ENCODE measurements at regions not wholly inside any gene's neighbourhood (a gene's known extent, or its start where the extent isn't known, plus 50 kb on each side); places are given as distances from the start of the nearest gene placed in this dataset.

DNA sequence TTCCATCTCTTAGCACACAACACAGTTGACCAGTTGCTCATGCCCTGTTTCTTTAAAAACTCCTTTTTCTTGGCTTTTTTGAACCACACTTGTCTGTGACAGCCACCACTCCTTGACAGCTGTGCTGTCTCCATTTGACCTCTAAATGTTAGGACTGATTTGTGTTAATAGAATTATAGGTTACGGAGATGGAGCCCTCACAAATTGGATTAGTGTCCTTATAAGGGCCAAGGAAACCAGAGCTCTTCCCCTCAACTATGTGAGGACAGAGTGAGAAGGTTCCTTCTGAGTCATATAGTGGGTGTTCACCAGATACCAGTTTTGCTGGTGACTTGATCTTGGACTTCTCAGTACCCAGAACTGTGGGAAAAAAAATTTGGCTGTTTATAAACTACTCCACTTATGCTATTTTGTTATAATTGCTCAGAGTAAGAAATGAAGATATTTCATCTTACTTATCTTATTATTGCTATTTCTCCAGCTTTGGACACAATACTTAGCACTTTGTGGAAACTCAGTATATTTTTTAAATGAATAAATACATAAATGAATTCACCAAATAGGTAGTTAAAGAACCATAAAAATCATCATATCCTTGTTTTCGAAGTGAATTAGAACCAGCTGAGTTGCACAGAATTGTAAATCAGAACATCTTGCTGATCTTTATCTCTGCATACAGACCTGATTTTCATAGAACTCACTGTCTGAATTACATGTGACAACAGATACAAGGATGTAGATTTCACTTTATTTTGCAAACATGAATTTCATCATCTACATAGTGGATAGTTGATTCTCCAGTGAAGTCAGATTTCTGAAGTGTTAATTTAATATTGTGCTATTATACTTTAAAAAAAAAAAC, 598.5 kb upstream of the IRAK1BP1 start:
- TF ChIP-seq, protein P1, sequence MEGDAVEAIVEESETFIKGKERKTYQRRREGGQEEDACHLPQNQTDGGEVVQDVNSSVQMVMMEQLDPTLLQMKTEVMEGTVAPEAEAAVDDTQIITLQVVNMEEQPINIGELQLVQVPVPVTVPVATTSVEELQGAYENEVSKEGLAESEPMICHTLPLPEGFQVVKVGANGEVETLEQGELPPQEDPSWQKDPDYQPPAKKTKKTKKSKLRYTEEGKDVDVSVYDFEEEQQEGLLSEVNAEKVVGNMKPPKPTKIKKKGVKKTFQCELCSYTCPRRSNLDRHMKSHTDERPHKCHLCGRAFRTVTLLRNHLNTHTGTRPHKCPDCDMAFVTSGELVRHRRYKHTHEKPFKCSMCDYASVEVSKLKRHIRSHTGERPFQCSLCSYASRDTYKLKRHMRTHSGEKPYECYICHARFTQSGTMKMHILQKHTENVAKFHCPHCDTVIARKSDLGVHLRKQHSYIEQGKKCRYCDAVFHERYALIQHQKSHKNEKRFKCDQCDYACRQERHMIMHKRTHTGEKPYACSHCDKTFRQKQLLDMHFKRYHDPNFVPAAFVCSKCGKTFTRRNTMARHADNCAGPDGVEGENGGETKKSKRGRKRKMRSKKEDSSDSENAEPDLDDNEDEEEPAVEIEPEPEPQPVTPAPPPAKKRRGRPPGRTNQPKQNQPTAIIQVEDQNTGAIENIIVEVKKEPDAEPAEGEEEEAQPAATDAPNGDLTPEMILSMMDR (conservative IDR thresholded peaks at IDR 0.05; ENCODE audit: low read depth in 2 of 2), result no peak
- TF ChIP-seq EZH2 (IDR thresholded peaks at IDR 0.05; ENCODE audit: low read depth, unreplicated experiment) (no peak), EZH2phosphoT487 (IDR thresholded peaks at IDR 0.05; ENCODE audit: unreplicated experiment) (no peak), POLR2AphosphoS5 (IDR thresholded peaks at IDR 0.05; ENCODE audit: low read depth) (no peak), JUNB (IDR thresholded peaks at IDR 0.05; ENCODE audit: unreplicated experiment) (no peak), STAT1 (IDR thresholded peaks at IDR 0.05; ENCODE audit: unreplicated experiment) (no peak)
- TF ChIP-seq, protein P2, sequence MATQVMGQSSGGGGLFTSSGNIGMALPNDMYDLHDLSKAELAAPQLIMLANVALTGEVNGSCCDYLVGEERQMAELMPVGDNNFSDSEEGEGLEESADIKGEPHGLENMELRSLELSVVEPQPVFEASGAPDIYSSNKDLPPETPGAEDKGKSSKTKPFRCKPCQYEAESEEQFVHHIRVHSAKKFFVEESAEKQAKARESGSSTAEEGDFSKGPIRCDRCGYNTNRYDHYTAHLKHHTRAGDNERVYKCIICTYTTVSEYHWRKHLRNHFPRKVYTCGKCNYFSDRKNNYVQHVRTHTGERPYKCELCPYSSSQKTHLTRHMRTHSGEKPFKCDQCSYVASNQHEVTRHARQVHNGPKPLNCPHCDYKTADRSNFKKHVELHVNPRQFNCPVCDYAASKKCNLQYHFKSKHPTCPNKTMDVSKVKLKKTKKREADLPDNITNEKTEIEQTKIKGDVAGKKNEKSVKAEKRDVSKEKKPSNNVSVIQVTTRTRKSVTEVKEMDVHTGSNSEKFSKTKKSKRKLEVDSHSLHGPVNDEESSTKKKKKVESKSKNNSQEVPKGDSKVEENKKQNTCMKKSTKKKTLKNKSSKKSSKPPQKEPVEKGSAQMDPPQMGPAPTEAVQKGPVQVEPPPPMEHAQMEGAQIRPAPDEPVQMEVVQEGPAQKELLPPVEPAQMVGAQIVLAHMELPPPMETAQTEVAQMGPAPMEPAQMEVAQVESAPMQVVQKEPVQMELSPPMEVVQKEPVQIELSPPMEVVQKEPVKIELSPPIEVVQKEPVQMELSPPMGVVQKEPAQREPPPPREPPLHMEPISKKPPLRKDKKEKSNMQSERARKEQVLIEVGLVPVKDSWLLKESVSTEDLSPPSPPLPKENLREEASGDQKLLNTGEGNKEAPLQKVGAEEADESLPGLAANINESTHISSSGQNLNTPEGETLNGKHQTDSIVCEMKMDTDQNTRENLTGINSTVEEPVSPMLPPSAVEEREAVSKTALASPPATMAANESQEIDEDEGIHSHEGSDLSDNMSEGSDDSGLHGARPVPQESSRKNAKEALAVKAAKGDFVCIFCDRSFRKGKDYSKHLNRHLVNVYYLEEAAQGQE (IDR thresholded peaks at IDR 0.05; ENCODE audit: unreplicated experiment), result no peak
- TF ChIP-seq, protein P3, sequence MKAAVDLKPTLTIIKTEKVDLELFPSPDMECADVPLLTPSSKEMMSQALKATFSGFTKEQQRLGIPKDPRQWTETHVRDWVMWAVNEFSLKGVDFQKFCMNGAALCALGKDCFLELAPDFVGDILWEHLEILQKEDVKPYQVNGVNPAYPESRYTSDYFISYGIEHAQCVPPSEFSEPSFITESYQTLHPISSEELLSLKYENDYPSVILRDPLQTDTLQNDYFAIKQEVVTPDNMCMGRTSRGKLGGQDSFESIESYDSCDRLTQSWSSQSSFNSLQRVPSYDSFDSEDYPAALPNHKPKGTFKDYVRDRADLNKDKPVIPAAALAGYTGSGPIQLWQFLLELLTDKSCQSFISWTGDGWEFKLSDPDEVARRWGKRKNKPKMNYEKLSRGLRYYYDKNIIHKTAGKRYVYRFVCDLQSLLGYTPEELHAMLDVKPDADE (IDR thresholded peaks at IDR 0.05), result no peak

Measured in GM23338 (cell line).